ENCODE measurements at regions not wholly inside any gene's neighbourhood (a gene's known extent, or its start where the extent isn't known, plus 50 kb on each side); places are given as distances from the start of the nearest gene placed in this dataset.
"Not testable (repeated sequence)": the region's sequence is repeated elsewhere in the genome, so short reads cannot be mapped to it uniquely, and the experiment has no call there.

- not testable (repeated sequence) for DNase-seq
Measured at GRCh38 chr20:7175827-7176226, 408.3 kb downstream of the BMP2 start.

DNA sequence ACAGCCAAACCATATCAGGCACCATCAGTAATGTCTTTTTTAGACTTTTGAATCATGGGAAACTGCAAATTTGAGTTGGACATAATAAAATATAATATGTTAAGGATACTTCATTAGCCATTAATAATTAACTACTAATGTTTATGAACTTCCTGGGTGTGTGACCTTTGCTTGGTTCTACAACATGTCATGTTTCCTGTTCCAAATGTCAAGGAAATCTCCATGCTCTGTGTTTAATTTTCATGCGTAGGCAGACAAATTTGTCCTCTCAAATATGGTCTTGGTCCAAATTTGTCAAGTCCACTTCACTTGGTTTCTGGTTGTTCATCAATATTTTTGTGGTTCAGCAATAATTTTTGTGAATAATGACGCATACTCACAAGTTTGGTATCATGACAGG is 410.5 kb downstream of the BMP2 start:
- no peak for DNase-seq

DNA sequence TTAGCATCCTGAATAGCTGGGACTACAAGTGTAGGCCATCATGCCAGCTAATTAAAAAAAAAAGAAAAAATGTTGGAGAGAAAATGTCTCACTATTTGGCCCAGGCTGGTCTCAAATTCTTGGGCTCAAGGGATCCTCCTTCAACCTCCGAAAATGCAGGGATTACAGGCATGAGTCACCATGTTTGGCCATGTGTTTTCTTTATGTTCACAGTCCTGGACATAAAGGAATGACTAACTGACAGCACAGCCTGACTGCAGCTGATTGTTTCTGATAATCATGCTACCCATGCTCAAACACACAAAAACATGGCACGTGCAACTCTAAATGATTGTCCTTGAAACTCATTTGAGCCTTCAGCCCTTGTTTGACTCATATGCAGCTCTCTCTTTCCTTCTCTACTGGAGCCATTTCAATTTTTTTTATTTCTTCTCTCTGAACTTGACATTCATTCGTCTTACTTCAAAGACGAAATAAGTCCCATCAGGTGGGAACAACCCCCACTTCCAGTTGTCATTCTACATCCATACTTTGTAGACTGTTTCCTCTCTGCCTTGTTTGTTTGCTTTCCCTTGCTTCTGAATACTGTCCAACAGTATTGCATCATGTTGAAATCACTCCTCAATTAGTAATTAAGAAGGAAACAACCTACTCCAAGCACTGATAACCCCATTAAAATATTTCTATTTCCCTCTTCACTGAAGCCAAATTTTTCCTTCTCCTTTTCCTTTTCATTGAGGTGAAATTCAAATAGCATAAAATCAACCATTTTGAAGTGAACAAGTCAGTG is 413.0 kb downstream of the BMP2 start:
- no peak for DNase-seq

- DNase-seq = no peak
Measured at GRCh38 chr20:7189231-7189630, 421.7 kb downstream of the BMP2 start.

GRCh38 chr20:7193681-7194080 is 426.2 kb downstream of the BMP2 start:
- DNase-seq = no peak

GRCh38 chr20:7195704-7196103 is 428.2 kb downstream of the BMP2 start:
- DNase-seq = no peak

- no peak for DNase-seq
Measured at GRCh38 chr20:7196481-7196880, 429.0 kb downstream of the BMP2 start.

DNA sequence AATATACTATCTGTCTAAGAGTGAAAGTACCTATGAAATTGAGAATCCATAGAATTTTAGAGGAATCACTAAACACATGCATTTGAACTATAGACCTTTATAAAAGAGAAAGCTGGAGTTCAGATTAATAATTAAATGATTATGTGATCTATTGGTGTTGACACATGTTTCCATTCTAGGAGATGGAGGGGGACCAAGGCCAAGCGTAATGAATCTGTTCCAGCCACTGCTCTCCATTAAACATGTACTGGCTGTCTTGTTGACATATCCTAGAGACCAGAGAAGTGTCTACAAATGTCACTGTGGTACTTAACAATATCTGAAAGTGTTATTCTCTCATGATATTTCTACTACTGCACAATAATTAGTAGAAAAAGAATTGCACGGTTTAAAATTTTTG is 432.4 kb downstream of the BMP2 start:
- DNase-seq = no peak

GRCh38 chr20:7207186-7207798 is 439.8 kb downstream of the BMP2 start:
- no peak for DNase-seq

- no peak for DNase-seq
Measured at GRCh38 chr20:7210910-7211309, 443.4 kb downstream of the BMP2 start.

- no peak for DNase-seq
Measured at GRCh38 chr20:7214081-7214740, 446.7 kb downstream of the BMP2 start.

- DNase-seq = no peak
Measured at GRCh38 chr20:7217606-7218005, 450.1 kb downstream of the BMP2 start.

DNA sequence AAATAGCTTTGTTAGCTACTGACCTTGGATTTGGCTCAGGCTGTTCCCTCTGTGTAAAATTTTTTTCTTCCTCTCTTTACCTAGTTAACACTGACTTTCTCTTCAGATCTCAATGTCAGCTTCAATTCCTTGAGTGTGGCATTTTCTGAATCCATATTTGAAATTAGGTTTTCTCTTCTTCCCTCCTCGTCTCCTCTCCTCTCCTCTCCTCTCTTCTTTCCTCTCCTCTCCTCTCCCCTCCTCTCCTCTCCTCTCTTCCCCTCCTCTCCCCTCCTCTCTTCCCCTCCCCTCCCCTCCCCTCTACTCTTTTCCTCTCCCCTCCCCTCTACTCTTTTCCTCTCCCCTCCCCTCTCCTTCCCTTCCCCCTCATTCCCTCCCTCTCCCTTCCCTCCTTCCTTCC is 453.3 kb downstream of the BMP2 start:
- DNase-seq = no peak

DNA sequence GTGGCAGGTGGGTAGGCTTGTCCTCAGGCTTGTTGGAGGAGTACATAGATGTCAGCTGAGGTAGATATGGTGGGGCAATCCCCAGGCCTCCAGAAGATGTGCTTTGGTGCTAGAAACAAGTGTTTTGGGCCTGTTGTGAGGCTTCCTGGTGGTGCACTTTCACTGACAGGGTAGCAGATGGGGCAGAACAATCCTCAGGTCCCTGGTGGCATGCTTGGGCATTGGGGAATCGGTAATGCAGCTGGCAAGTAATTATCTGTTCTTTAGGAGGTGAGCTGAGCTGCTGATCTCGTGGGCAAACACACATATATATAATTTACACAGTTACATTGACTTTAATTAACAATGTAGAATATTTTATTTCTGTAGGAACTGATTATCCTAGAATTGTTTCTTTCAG is 458.7 kb downstream of the BMP2 start:
- no peak for DNase-seq

GRCh38 chr20:7231303-7231702 is 463.8 kb downstream of the BMP2 start:
- no peak for DNase-seq

GRCh38 chr20:7232796-7233195 is 465.3 kb downstream of the BMP2 start:
- DNase-seq = no peak

DNA sequence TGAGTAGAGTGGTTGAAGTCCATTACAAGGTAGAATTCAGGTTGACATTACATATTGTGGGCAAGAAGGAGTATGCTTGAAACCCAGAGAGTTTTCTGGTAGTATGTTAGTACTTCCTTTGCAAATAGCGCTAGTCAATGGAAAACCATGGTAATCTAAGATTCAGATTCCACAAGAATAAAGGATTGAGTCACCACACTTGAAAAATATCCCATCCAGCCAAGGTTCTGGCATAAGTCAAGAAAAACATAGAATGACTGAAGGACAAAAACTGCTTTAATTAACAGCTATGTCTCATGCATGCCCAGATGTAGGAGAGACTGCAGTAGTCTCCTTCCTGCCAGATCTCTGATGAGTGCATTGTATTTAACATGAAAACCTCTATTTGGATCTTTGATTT is 469.8 kb downstream of the BMP2 start:
- DNase-seq = no peak

GRCh38 chr20:7240490-7240889 is 473.0 kb downstream of the BMP2 start:
- no peak for DNase-seq

GRCh38 chr20:7248281-7249201 is 481.1 kb downstream of the BMP2 start:
- DNase-seq = no peak

DNA sequence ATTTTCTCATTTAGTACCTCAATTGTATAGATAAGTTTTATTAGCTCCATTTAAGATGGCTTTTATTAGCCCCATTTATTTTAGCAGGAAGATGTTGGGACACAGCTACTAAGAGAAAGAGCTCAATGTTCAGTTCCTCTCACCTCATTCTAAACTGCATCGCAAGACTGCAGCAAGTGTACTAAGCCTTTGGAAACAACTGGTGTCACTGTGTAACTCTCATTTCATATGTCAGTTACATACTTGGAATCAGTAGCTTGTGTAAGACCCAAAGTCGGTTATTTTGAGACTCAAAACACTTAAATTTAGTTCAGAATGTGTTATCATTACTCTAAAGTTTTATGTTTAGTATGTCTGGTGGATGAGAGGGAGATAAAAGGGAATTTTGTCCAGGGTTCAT is 482.9 kb downstream of the BMP2 start:
- no peak for DNase-seq

GRCh38 chr20:7257099-7257498 is 489.6 kb downstream of the BMP2 start:
- no peak for DNase-seq

- no peak for DNase-seq
Measured at GRCh38 chr20:7257692-7258466, 490.4 kb downstream of the BMP2 start.
